ENCODE measurements at regions not wholly inside any gene's neighbourhood (a gene's known extent, or its start where the extent isn't known, plus 50 kb on each side); places are given as distances from the start of the nearest gene placed in this dataset.

GRCh38 chr1:56174176-56174885 lies 405.0 kb downstream of the PLPP3 start:
- TF ChIP-seq, protein P1, sequence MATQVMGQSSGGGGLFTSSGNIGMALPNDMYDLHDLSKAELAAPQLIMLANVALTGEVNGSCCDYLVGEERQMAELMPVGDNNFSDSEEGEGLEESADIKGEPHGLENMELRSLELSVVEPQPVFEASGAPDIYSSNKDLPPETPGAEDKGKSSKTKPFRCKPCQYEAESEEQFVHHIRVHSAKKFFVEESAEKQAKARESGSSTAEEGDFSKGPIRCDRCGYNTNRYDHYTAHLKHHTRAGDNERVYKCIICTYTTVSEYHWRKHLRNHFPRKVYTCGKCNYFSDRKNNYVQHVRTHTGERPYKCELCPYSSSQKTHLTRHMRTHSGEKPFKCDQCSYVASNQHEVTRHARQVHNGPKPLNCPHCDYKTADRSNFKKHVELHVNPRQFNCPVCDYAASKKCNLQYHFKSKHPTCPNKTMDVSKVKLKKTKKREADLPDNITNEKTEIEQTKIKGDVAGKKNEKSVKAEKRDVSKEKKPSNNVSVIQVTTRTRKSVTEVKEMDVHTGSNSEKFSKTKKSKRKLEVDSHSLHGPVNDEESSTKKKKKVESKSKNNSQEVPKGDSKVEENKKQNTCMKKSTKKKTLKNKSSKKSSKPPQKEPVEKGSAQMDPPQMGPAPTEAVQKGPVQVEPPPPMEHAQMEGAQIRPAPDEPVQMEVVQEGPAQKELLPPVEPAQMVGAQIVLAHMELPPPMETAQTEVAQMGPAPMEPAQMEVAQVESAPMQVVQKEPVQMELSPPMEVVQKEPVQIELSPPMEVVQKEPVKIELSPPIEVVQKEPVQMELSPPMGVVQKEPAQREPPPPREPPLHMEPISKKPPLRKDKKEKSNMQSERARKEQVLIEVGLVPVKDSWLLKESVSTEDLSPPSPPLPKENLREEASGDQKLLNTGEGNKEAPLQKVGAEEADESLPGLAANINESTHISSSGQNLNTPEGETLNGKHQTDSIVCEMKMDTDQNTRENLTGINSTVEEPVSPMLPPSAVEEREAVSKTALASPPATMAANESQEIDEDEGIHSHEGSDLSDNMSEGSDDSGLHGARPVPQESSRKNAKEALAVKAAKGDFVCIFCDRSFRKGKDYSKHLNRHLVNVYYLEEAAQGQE (IDR thresholded peaks at IDR 0.05; ENCODE audit: low read depth): no peak
- TF ChIP-seq EP300 (IDR thresholded peaks at IDR 0.05; ENCODE audit: borderline replicate concordance) (no peak), TEAD4 (IDR thresholded peaks at IDR 0.05) (no peak), RAD21 (IDR thresholded peaks at IDR 0.05; ENCODE audit: low read depth) (no peak), TAF1 (IDR thresholded peaks at IDR 0.05; ENCODE audit: low read depth) (no peak), ZBTB7A (IDR thresholded peaks at IDR 0.05; ENCODE audit: low read depth) (no peak), NFIC (IDR thresholded peaks at IDR 0.05) (no peak), CREB1 (IDR thresholded peaks at IDR 0.05; ENCODE audit: low read depth) (no peak), TCF12 (IDR thresholded peaks at IDR 0.05; ENCODE audit: low read depth) (no peak), FOXM1 (IDR thresholded peaks at IDR 0.05; ENCODE audit: borderline replicate concordance, low read depth) (no peak), CEBPB (IDR thresholded peaks at IDR 0.05) (no peak), EGR1 (IDR thresholded peaks at IDR 0.05) (no peak)
- TF ChIP-seq, protein P2, sequence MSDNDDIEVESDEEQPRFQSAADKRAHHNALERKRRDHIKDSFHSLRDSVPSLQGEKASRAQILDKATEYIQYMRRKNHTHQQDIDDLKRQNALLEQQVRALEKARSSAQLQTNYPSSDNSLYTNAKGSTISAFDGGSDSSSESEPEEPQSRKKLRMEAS (IDR thresholded peaks at IDR 0.05): no peak

GRCh38 chr1:56173736-56174135 lies 405.6 kb downstream of the PLPP3 start:
- TF ChIP-seq CEBPB (IDR thresholded peaks at IDR 0.05): no peak
- TF ChIP-seq TCF12 (IDR thresholded peaks at IDR 0.05; ENCODE audit: low read depth): no peak
- no peak for TF ChIP-seq NFIC (IDR thresholded peaks at IDR 0.05)
- TF ChIP-seq ZBTB7A (IDR thresholded peaks at IDR 0.05; ENCODE audit: low read depth): no peak

- no peak for TF ChIP-seq TAF1 (IDR thresholded peaks at IDR 0.05; ENCODE audit: low read depth)
- no peak for TF ChIP-seq ZBTB7A (IDR thresholded peaks at IDR 0.05; ENCODE audit: low read depth)
- no peak for TF ChIP-seq TCF12 (IDR thresholded peaks at IDR 0.05; ENCODE audit: low read depth)
- TF ChIP-seq, protein P1 (IDR thresholded peaks at IDR 0.05; ENCODE audit: low read depth): no peak
- TF ChIP-seq, protein P2 (IDR thresholded peaks at IDR 0.05): no peak
- TF ChIP-seq EGR1 (IDR thresholded peaks at IDR 0.05): no peak
- TF ChIP-seq USF1 (IDR thresholded peaks at IDR 0.05): no peak
- TF ChIP-seq EP300 (IDR thresholded peaks at IDR 0.05; ENCODE audit: borderline replicate concordance): no peak
- TF ChIP-seq TEAD4 (IDR thresholded peaks at IDR 0.05): no peak
- no peak for TF ChIP-seq RAD21 (IDR thresholded peaks at IDR 0.05; ENCODE audit: low read depth)
- no peak for TF ChIP-seq YY1 (IDR thresholded peaks at IDR 0.05; ENCODE audit: low read depth)
- no peak for TF ChIP-seq CREB1 (IDR thresholded peaks at IDR 0.05; ENCODE audit: low read depth)
- TF ChIP-seq NFIC (IDR thresholded peaks at IDR 0.05): no peak
- TF ChIP-seq FOXM1 (IDR thresholded peaks at IDR 0.05; ENCODE audit: borderline replicate concordance, low read depth): no peak
- no peak for TF ChIP-seq CEBPB (IDR thresholded peaks at IDR 0.05)
These were observed 407.7 kb downstream of the PLPP3 start for GRCh38 chr1:56171670-56172069.

GRCh38 chr1:56170784-56171320 lies 408.5 kb downstream of the PLPP3 start:
- TF ChIP-seq, protein P1 (IDR thresholded peaks at IDR 0.05; ENCODE audit: low read depth): no peak
- TF ChIP-seq CREB1 (IDR thresholded peaks at IDR 0.05; ENCODE audit: low read depth) (no peak), ZBTB7A (IDR thresholded peaks at IDR 0.05; ENCODE audit: low read depth) (no peak), YY1 (IDR thresholded peaks at IDR 0.05; ENCODE audit: low read depth) (no peak), TAF1 (IDR thresholded peaks at IDR 0.05; ENCODE audit: low read depth) (no peak), TCF12 (IDR thresholded peaks at IDR 0.05; ENCODE audit: low read depth) (no peak)

DNA sequence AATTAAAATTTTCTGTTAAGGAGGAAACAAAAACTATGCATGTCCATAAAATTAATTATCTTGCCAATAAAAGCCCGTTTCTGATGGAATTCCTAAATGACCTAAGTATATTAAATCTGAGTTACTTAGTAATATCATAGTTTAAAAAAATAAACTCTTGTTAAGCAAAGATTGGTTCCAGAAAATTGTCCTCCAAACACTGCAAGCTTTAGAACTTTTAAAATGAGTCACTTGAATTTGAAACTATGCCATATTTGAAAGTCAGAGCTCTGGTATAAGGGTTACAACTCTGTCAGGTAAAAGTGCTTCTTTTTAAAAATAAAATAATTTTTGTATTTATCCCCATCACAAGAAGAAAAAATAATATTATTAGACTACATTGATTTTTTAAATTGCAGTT lies 409.5 kb downstream of the PLPP3 start:
- TF ChIP-seq CEBPB (IDR thresholded peaks at IDR 0.05) (no peak), TAF1 (IDR thresholded peaks at IDR 0.05; ENCODE audit: low read depth) (no peak), NFIC (IDR thresholded peaks at IDR 0.05) (no peak), TEAD4 (IDR thresholded peaks at IDR 0.05) (no peak), RAD21 (IDR thresholded peaks at IDR 0.05; ENCODE audit: low read depth) (no peak), TCF12 (IDR thresholded peaks at IDR 0.05; ENCODE audit: low read depth) (no peak), FOXM1 (IDR thresholded peaks at IDR 0.05; ENCODE audit: borderline replicate concordance, low read depth) (no peak), YY1 (IDR thresholded peaks at IDR 0.05; ENCODE audit: low read depth) (no peak), USF1 (IDR thresholded peaks at IDR 0.05) (no peak), EGR1 (IDR thresholded peaks at IDR 0.05) (no peak), EP300 (IDR thresholded peaks at IDR 0.05; ENCODE audit: borderline replicate concordance) (no peak), ZBTB7A (IDR thresholded peaks at IDR 0.05; ENCODE audit: low read depth) (no peak), CREB1 (IDR thresholded peaks at IDR 0.05; ENCODE audit: low read depth) (no peak)
- TF ChIP-seq, protein P1 (IDR thresholded peaks at IDR 0.05; ENCODE audit: low read depth): no peak
